T-helper 2 cell (primary cell): ENCODE measurements at regions not wholly inside any gene's neighbourhood (a gene's known extent, or its start where the extent isn't known, plus 50 kb on each side); places are given as distances from the start of the nearest gene placed in this dataset.

Experiments used
- DNase-seq, 5 experiments: peaks; one replicate each; pipeline versions ENCODE4 v3.0.0 to v3.0.0-alpha.2; 2012 to 2022

- no peak for DNase-seq
Observed at GRCh38 chr14:62017651-62018230, 255.5 kb downstream of the SNAPC1 start.

GRCh38 chr14:62018606-62019005 is 256.4 kb downstream of the SNAPC1 start:
- no peak for DNase-seq

- DNase-seq = no peak
Observed at GRCh38 chr14:62027958-62028357, 265.7 kb downstream of the SNAPC1 start.

- DNase-seq = no peak
Observed at GRCh38 chr14:62029569-62029924, 267.3 kb downstream of the SNAPC1 start.

- DNase-seq = no peak
Observed at GRCh38 chr14:62030387-62030786, 268.2 kb downstream of the SNAPC1 start.

- no peak for DNase-seq
Observed at GRCh38 chr14:62031504-62031903, 269.3 kb downstream of the SNAPC1 start.

DNA sequence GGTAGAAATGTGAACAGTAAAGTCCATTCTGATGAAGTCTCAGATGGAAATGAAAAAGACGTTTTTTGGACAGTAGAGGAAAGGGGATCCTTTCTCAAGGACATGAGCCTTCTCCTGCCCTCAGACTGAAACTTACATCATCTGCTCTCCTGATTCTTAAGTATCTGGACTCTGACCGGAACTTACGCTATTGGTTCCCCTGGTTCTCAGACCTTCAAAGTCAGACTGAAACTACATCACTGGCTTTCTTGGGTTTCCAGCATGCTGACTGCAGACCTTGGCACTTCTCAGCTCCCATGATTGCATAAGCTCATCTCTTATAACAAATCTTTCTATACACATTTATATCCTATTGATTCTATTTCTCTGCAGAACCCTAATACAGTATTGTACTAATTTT is 291.0 kb downstream of the SNAPC1 start:
- DNase-seq = no peak

- no peak for DNase-seq
Observed at GRCh38 chr14:62056789-62057188, 294.6 kb downstream of the SNAPC1 start.

GRCh38 chr14:62062645-62063044 is 300.4 kb downstream of the SNAPC1 start:
- no peak for DNase-seq

- DNase-seq = no peak
Observed at GRCh38 chr14:62064751-62065323, 302.6 kb downstream of the SNAPC1 start.

GRCh38 chr14:62066304-62066703 is 304.1 kb downstream of the SNAPC1 start:
- no peak for DNase-seq

DNA sequence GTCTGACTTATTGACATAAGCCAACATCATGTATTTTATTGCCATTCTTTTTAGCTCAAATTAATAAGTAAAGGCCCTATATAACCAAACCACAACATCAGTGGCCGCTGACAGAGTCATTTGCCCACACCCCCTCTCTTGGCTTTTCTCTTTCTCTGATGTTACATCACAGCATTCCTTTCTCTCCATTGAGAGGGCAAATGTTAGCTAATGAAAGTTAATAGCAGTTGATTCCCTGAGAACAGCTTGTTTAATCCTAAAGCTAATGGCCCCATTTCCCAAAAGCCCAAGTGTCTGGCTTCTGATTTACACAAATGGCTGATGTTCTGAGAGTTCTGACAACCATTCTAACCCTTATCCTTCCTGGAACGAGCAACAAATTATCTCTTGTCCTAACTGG is 308.8 kb downstream of the SNAPC1 start:
- no peak for DNase-seq

DNA sequence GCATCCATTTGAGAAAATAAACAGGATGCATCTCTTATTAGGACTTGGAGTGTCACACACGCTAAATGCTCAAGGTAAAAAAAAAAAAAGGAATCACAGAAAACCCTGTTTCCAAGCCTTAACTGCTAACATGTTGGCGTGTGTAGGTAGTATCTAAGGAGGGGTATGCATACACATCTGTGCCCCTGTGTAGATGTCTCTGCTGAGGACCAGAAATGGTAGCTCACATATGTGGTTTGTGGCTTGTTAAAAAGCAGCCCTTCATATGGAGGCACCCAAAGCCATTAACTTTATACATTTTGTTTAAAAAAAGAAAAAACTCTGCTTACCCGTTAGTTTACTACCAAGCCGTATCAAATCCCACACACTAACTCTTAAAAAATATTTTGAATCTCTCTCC is 314.1 kb downstream of the SNAPC1 start:
- DNase-seq = no peak

DNA sequence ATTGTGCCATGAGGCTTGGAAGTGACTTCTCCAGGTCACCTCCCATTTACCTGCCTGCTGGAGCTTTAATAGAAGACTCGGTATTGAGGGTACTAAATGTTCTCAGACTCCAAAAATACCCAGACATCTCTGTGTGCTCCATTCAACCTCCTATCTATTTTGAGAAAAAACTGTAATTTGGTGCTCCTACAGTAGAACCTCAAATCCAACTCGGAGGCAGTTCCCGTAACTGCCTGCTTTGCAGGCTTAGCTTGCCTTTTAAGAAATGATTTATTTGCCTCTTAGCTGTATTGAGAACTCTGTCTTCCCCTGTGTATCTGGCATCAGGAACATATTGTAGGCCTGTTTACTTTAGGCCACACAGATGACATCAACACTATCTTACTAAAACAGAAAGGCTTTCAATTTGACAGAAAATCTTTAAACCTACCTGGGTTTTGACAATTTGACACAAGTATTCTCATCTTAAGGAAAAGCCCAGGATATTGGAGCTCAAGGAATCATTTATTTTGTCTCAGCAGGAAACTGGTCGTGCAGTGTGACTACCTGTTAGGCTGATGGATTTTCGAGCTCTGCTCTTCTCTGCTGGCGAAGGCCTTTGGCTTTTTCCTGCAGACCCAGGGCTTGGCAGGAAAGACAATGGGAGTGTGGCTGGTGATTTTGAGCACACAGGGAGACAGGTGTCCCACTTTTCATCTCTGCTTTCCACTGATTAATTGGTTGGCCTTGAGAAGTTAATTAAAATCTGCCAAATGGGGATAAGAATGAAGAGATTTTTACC is 314.8 kb downstream of the SNAPC1 start:
- no peak for DNase-seq

- DNase-seq = peak in 2 of 5 experiments; percentile 24 to 52
Observed at GRCh38 chr14:62077676-62078261, 315.5 kb downstream of the SNAPC1 start.

- no peak for DNase-seq
Observed at GRCh38 chr14:62079038-62079437, 316.8 kb downstream of the SNAPC1 start.

DNA sequence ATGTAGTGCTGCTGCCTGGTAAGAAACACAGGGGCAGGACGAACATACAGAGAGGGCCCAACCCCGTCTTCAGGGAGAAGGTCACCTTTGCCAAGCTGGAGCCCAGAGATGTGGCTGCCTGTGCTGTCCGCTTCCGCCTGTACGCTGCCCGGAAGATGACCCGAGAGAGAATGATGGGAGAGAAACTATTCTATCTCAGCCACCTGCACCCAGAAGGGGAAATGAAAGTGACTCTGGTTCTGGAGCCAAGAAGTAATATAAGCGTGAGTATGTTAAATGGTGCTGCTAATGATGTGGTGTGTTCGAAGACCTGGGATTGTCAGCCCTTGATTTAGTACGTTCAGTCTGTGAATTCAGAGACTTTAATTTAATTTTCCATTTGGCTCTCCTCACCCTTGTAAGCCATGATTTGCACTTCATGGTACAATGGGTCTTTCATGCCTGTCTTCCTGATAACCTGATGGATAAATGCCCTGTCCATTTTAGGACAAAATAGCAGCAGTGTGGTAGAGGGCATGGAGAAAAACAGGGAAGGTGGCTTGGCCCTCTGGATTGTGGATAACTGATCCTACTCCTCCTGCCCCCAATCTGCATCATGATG is 318.9 kb downstream of the SNAPC1 start:
- no peak for DNase-seq

DNA sequence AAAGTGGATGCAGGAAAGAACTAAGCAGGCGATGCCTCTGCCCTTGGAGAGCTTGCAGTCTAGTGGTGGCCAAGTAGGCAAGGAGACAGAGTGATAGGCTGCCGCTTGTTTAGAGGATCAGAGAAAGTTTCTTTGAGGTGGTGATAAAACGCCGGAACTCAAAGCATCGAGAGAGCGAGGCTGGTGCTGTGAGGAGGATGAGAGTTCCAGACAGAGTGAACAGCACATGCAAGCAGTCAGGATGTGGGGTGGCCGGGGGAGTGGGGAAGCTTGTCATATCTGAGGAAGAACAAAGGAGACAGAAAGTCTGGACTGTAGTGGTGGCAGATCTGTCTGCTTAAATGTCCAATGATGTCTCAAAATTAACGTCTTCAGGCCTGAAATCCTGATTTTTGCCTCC is 319.7 kb downstream of the SNAPC1 start:
- no peak for DNase-seq

GRCh38 chr14:62082779-62083178 is 320.6 kb downstream of the SNAPC1 start:
- DNase-seq = no peak

GRCh38 chr14:62084020-62084419 is 321.8 kb downstream of the SNAPC1 start:
- no peak for DNase-seq

DNA sequence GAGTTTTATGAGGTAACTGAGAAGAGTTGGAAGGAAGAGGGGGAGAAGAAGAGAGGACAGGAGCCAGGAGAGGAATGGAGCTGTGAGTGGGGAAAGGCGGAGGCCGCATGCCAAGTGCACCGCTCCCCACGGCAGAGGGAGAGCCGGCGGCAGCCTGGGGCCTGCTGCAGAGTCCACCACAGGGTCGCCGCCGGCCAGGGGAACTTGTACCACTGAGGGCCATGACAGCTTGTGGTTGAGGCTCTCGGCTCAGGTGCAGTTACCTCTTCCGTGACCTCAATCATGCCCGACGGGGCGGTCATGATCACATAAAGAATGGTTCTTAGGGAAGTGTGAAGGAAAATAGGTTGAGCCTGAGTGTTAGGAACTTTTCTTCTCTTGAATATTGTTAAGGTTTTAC is 325.0 kb downstream of the SNAPC1 start:
- no peak for DNase-seq

- DNase-seq = no peak
Observed at GRCh38 chr14:62093736-62094135, 331.5 kb downstream of the SNAPC1 start.

GRCh38 chr14:62097072-62097471 is 334.9 kb downstream of the SNAPC1 start:
- DNase-seq = no peak

- DNase-seq = no peak
Observed at GRCh38 chr14:62097824-62098223, 335.6 kb downstream of the SNAPC1 start.
